ENCODE measurements at regions not wholly inside any gene's neighbourhood (a gene's known extent, or its start where the extent isn't known, plus 50 kb on each side); places are given as distances from the start of the nearest gene placed in this dataset.
A peak's percentile ranks its signal among the peaks of the same experiment; 100 is the strongest.

- 89 to 96% methylated on average over 2 of the region's 2 CpGs for WGBS, 2 donors
- Histone ChIP-seq H3K4me3 (no peak overlapping the region), H3K4me1 (peaks cover 5 to 33% (median 18%) of the 10 kb centered on the region in 9 donors), H3K27me3 (no peaks in the 10 kb centered on the region), H3K36me3 (no peaks in the 10 kb centered on the region), H3K27ac (peak overlapping the region in 1 of 10 donors; percentile 37), H3K9me3 (no peaks in the 10 kb centered on the region)
- intact Hi-C loops (cut with DNase I) = no loop called here
- DNase-seq (no peak), ATAC-seq (no peak)
- no peak for TF ChIP-seq CTCF (IDR thresholded peaks at IDR 0.05)
These were observed 141.5 kb downstream of the COPS8 start for GRCh38 chr2:237227190-237227589.

GRCh38 chr2:237227592-237228280 lies 142.0 kb downstream of the COPS8 start:
- H3K27ac ChIP-seq = peak overlapping the region in 1 of 10 donors; percentile 71
- no peak for DNase-seq
- intact Hi-C loops (cut with DNase I) = no loop called here
- ATAC-seq = no peak
- no peaks in the 10 kb centered on the region for H3K36me3 ChIP-seq
- H3K27me3 ChIP-seq = no peaks in the 10 kb centered on the region
- peaks cover 2 to 28% (median 16%) of the 10 kb centered on the region in 9 donors for H3K4me1 ChIP-seq
- no peak for TF ChIP-seq CTCF (IDR thresholded peaks at IDR 0.05)
- H3K4me3 ChIP-seq = no peak overlapping the region
- H3K9me3 ChIP-seq = no peaks in the 10 kb centered on the region
- WGBS, 2 donors = 81 to 82% methylated on average over 7 of the region's 7 CpGs

GRCh38 chr2:237228281-237228625 lies 142.6 kb downstream of the COPS8 start:
- DNase-seq (no peak), ATAC-seq (no peak)
- Histone ChIP-seq H3K9me3 (no peaks in the 10 kb centered on the region), H3K4me1 (peaks cover 0 to 22% (median 12%) of the 10 kb centered on the region in 9 donors), H3K27ac (peak overlapping the region in 1 of 10 donors; percentile 71), H3K36me3 (no peaks in the 10 kb centered on the region), H3K4me3 (no peak overlapping the region), H3K27me3 (no peaks in the 10 kb centered on the region)
- TF ChIP-seq CTCF (IDR thresholded peaks at IDR 0.05) = no peak
- intact Hi-C loops (cut with DNase I) = no loop called here
- 95 to 97% methylated on average over 4 of the region's 4 CpGs for WGBS, 2 donors

DNA sequence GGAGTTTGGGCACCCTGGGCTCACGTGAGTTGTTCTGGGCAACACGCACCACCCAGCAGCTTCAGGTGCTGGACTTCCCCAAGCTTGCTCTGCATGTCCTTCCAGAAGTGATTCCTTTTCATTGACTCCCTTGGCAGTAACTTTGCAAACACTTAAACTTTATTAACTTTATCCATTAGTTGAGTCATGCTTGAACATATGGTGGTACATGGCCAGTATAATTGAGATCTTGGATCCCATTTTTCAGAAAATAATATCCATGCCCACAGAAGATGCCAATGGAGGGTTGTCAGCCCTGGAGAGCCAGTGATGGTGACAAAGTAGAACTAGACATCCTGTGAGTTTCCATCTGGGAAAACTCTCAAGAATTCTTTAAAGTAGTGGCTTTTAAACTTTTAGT lies 144.2 kb downstream of the COPS8 start:
- H3K36me3 ChIP-seq = no peaks in the 10 kb centered on the region
- TF ChIP-seq CTCF (IDR thresholded peaks at IDR 0.05) = no peak
- intact Hi-C loops (cut with DNase I) = no loop called here
- no peak for DNase-seq
- WGBS, 2 donors = 95 to 96% methylated on average over 2 of the region's 2 CpGs
- H3K9me3 ChIP-seq = no peaks in the 10 kb centered on the region
- peaks cover 5 to 31% (median 13%) of the 10 kb centered on the region in 9 donors for H3K4me1 ChIP-seq
- no peak for ATAC-seq
- H3K4me3 ChIP-seq = no peak overlapping the region
- no peak overlapping the region for H3K27ac ChIP-seq
- no peaks in the 10 kb centered on the region for H3K27me3 ChIP-seq

All from heart right ventricle (tissue), 16 donors.